GM21786 (cell line): ENCODE measurements at regions not wholly inside any gene's neighbourhood (a gene's known extent, or its start where the extent isn't known, plus 50 kb on each side); places are given as distances from the start of the nearest gene placed in this dataset.

Experiments used
- ATAC-seq: cut with Tn5 transposase; IDR thresholded peaks from one replicate; pipeline ENCODE4 v1.9.1; 2021; ENCODE audit not compliant: unreplicated experiment

GRCh38 chr10:121096617-121097431, 245.7 kb downstream of the WDR11 start:
- ATAC-seq, result no peak

- no peak for ATAC-seq
These were observed 247.0 kb downstream of the WDR11 start for GRCh38 chr10:121098211-121098610.

- ATAC-seq, result no peak
These were observed 247.6 kb downstream of the WDR11 start for GRCh38 chr10:121098751-121099150.

- ATAC-seq, result no peak
These were observed 248.0 kb downstream of the WDR11 start for GRCh38 chr10:121099181-121099580.

GRCh38 chr10:121099592-121099991, 248.4 kb downstream of the WDR11 start:
- no peak for ATAC-seq

- ATAC-seq, result no peak
These were observed 250.4 kb downstream of the WDR11 start for GRCh38 chr10:121101561-121101960.

GRCh38 chr10:121102706-121103105, 251.5 kb downstream of the WDR11 start:
- ATAC-seq, result no peak

GRCh38 chr10:121104476-121105111, 253.4 kb downstream of the WDR11 start:
- ATAC-seq, result no peak

- ATAC-seq, result no peak
These were observed 255.4 kb downstream of the WDR11 start for GRCh38 chr10:121106611-121107010.

GRCh38 chr10:121108051-121108450, 256.9 kb downstream of the WDR11 start:
- no peak for ATAC-seq

GRCh38 chr10:121110369-121110768, 259.2 kb downstream of the WDR11 start:
- no peak for ATAC-seq

- ATAC-seq, result no peak
These were observed 261.0 kb downstream of the WDR11 start for GRCh38 chr10:121112136-121112535.

- no peak for ATAC-seq
These were observed 261.6 kb downstream of the WDR11 start for GRCh38 chr10:121112579-121113384.

GRCh38 chr10:121113385-121113696, 262.2 kb downstream of the WDR11 start:
- ATAC-seq, result no peak

- ATAC-seq, result no peak
These were observed 262.7 kb downstream of the WDR11 start for GRCh38 chr10:121113911-121114310.

- no peak for ATAC-seq
These were observed 264.0 kb downstream of the WDR11 start for GRCh38 chr10:121115154-121115553.

- no peak for ATAC-seq
These were observed 270.3 kb downstream of the WDR11 start for GRCh38 chr10:121121462-121121861.

GRCh38 chr10:121127151-121127906, 276.2 kb downstream of the WDR11 start:
- no peak for ATAC-seq

GRCh38 chr10:121128164-121128563, 277.0 kb downstream of the WDR11 start:
- no peak for ATAC-seq

GRCh38 chr10:121129266-121129665, 278.1 kb downstream of the WDR11 start:
- no peak for ATAC-seq

- no peak for ATAC-seq
These were observed 279.2 kb downstream of the WDR11 start for GRCh38 chr10:121130382-121130781.
